Glomerular visceral epithelial cell (primary cell): ENCODE measurements at regions not wholly inside any gene's neighbourhood (a gene's known extent, or its start where the extent isn't known, plus 50 kb on each side); places are given as distances from the start of the nearest gene placed in this dataset.
A peak's percentile ranks its signal among the peaks of the same experiment; 100 is the strongest.

Experiments used
- DNase-seq: peaks from one replicate; pipeline ENCODE4 v3.0.0-alpha.2; 2016; ENCODE audit errors: extremely low spot score

- peak; percentile 69 for DNase-seq
These were observed 81.3 kb upstream of the CCDC28A start for GRCh38 chr6:138692058-138692977.

- DNase-seq, result peak; percentile 84
These were observed 80.3 kb upstream of the CCDC28A start for GRCh38 chr6:138692978-138693909.

DNA sequence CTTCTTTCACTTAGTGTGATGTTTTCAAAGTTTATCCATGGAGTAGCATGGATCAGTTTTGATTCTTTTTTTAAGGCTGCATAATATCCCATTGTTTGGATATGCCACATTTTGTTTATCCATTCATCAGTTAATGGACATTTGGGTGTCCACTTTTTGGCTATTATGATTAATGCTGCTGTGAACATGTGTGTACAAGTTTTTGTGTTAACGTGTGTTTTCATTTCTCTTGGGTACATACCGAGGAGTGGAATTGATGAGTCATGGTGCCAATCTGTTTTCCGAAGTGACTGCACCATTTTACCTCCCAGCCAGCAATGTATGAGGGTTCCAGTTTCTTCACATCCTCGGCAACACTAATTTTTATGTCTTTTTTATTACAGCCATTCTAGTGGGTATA is 78.4 kb upstream of the CCDC28A start:
- DNase-seq, result no peak

- DNase-seq, result no peak
These were observed 59.1 kb upstream of the CCDC28A start for GRCh38 chr6:138714493-138714892.

- no peak for DNase-seq
These were observed 57.6 kb upstream of the CCDC28A start for GRCh38 chr6:138716013-138716412.

- no peak for DNase-seq
These were observed 56.5 kb upstream of the CCDC28A start for GRCh38 chr6:138716971-138717665.

- no peak for DNase-seq
These were observed 54.4 kb upstream of the CCDC28A start for GRCh38 chr6:138719011-138719635.

- DNase-seq, result no peak
These were observed 53.8 kb upstream of the CCDC28A start for GRCh38 chr6:138719744-138720143.

DNA sequence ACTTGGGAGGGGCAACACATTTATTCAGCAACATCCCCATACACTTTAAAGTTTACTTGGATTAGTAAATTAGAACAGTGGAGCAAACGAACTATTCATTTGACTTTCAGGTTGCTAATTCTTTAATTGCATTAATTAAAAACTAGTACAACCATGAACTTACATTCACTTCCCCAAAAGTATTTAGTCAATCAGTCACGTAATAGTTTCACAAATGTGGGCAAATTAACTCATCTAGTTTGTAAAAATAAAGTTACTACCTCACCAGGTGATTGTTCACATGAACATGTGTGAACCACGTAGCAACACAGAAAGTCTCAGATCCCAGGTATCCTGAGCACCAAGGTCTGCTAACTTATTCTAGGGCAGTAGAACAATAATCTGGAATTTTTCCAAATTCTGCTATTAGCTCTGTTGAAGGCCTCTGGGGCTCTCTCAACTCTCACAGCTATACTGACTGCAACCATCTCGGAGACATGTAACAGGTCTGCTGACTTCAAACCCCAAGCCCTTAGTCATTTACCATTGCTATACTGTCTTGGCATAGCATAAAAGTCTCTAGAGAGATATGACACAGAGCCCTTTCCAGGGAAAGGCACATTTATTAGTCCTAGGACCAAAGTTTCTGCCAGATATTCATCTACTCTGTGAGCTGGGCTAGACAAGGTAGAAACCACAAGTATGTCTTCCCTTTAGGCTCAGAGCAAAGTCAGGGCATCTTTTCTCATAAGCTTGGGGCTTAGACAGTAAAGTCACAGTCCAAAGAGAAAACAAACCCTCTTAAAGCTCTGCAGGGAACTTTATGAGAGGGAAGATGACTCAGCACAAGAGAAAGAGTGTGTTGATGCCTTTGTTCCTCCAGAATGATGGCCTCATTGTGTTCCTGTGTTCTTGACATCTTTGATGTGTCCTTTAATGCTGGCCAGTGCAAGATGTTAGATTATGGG is 50.9 kb upstream of the CCDC28A start:
- peak; percentile 4 for DNase-seq
